ENCODE measurements at regions not wholly inside any gene's neighbourhood (a gene's known extent, or its start where the extent isn't known, plus 50 kb on each side); places are given as distances from the start of the nearest gene placed in this dataset.

GRCh38 chr10:131841661-131842139, 59.1 kb upstream of the PPP2R2D start:
- FAIRE-seq: no peak
- in situ Hi-C loops (cut with HindIII; ENCODE audit: extremely low pct_ligation_motif_present, low pct_unique_long_range_greater_than_20kb): no loop called here
- no peaks in the 10 kb centered on the region for H3K79me2 ChIP-seq (ENCODE audit: insufficient read depth, low read length)
- intact Hi-C loops (cut with micrococcal nuclease; ENCODE audit: unreplicated experiment): no loop called here
- H3K36me3 ChIP-seq (replicated peaks in 1 of 2; ENCODE audit: control insufficient read depth in 1 of 2, insufficient read depth in 2 of 2, low read length in 2 of 2): no peaks in the 10 kb centered on the region
- H3K4me1 ChIP-seq (ENCODE audit: insufficient read depth, low read length): no peaks in the 10 kb centered on the region
- no peak overlapping the region for H3K27ac ChIP-seq (ENCODE audit: extremely low read length, insufficient read depth, low read length)
- no peak overlapping the region for H2AFZ ChIP-seq (ENCODE audit: low read length)
- no peaks in the 10 kb centered on the region for H3K9me3 ChIP-seq (ENCODE audit: low read length)
- peak; percentile 92 for ATAC-seq
- ChIA-PET CTCF (ENCODE audit: low intra/inter-chr PET ratio, low total read pairs) (no interaction called here), POLR2A (no interaction called here)
- peaks cover 3 to 50% of the 10 kb centered on the region in 2 experiments; a peak in 4 of 5 replicates for H3K27me3 ChIP-seq (ENCODE audit: control insufficient read depth in 1 of 2, insufficient read depth in 2 of 2, low read length in 2 of 2)
- H4K20me1 ChIP-seq (ENCODE audit: insufficient read depth, low read length): no peaks in the 10 kb centered on the region
- 16% methylated on average over 18 of the region's 19 CpGs for WGBS (ENCODE audit: low lambda C conversion rate)
- H3K9ac ChIP-seq (ENCODE audit: insufficient read depth, low read depth, low read length): no peak overlapping the region
- H3K4me2 ChIP-seq (ENCODE audit: low read depth, low read length): no peak overlapping the region
- H3K4me3 ChIP-seq (replicated peaks in 1 of 3; ENCODE audit: insufficient read depth in 1 of 3, low read depth in 2 of 3, low read length in 3 of 3): no peak overlapping the region
- TF ChIP-seq GFI1 (CRISPR knock-in tag; IDR thresholded peaks at IDR 0.05; ENCODE audit: borderline replicate concordance) (no peak), ZNF687 (CRISPR knock-in tag; IDR thresholded peaks at IDR 0.05) (peak; percentile 17; the same call in 1 of the 2 replicates), ZFX (CRISPR knock-in tag; IDR thresholded peaks at IDR 0.05; ENCODE audit: low read depth) (peak; percentile 44; the same call in 1 of the 2 replicates), UBTF (CRISPR knock-in tag; IDR thresholded peaks at IDR 0.05) (0 out of 2 replicates have a peak, but pooled peaks have one; percentile 29)
- no TSS peak for BruUV-seq (replicated peaks)
- DNase-seq (ENCODE audit: low spot score): no peak
